Stomach (tissue), 8 donors: ENCODE measurements at regions not wholly inside any gene's neighbourhood (a gene's known extent, or its start where the extent isn't known, plus 50 kb on each side); places are given as distances from the start of the nearest gene placed in this dataset.

Experiments
- DNase-seq, 2 donors: peaks; one replicate each; pipeline versions ENCODE4 v3.0.0 to v3.0.0-alpha.2; 2013 to 2019
- H3K27ac ChIP-seq, 5 donors: fragments of 200-600 bp in 4 of 5; sonication (generic) in 4 of 5; one replicate each; pipeline ENCODE4 v1.5.1; 2013 to 2019; ENCODE audit warnings: mild to moderate bottlenecking in 1 of 5, moderate library complexity in 1 of 5
- H3K27me3 ChIP-seq, 3 donors: fragments of 200-600 bp; sonication (generic); one replicate each; pipeline ENCODE4 v1.5.1; 2017 to 2019; ENCODE audit warnings: mixed run types in 1 of 3
- H3K36me3 ChIP-seq, 4 donors: fragments of 200-600 bp; sonication (generic); 1 replicate in 3 of 4; 2 replicates in 1 of 4; pipeline ENCODE4 v1.5.1; 2016 to 2019
- H3K4me1 ChIP-seq, 4 donors: fragments of 200-600 bp; sonication (generic); one replicate each; pipeline ENCODE4 v1.5.1; 2016 to 2019
- H3K4me3 ChIP-seq, 4 donors: fragments of 200-600 bp; sonication (generic) in 3 of 4; one replicate each; pipeline ENCODE4 v1.5.1; 2016 to 2019; ENCODE audit warnings: mild to moderate bottlenecking in 1 of 4
- H3K9me3 ChIP-seq, 4 donors: fragments of 200-600 bp; sonication (generic); one replicate each; pipeline ENCODE4 v1.5.1; 2016 to 2019
- EP300 ChIP-seq: sonication (generic); formaldehyde crosslinking; IDR thresholded peaks from one replicate; pipeline ENCODE4 v1.6.1; 2017; ENCODE audit warnings: antibody characterized with exemption
- POLR2A ChIP-seq, 4 donors: fragments of 450-650 bp; IDR thresholded peaks; one replicate each; pipeline ENCODE4 v1.6.1; 2016; ENCODE audit warnings: antibody characterized with exemption in 4 of 4, control low read depth in 2 of 4, mild to moderate bottlenecking in 1 of 4, moderate library complexity in 1 of 4
- POLR2AphosphoS5 ChIP-seq, 3 donors: sonication (generic); formaldehyde crosslinking; IDR thresholded peaks; one replicate each; pipeline ENCODE4 v1.6.1; 2016; ENCODE audit warnings: antibody characterized with exemption in 3 of 3
- WGBS, 5 donors: extraction: QIAGEN DNeasy Blood & Tissue Kit in 3 of 5; methylation state at CpG; one replicate each; pipeline versions ENCODE4 v1.1.5 to v1.1.7; 2013 to 2018; 5-methylcytosine and 5-hydroxymethylcytosine counted together
- intact Hi-C: fragments of 100-400 bp; cut with DNase I; formaldehyde crosslinking; loops from one replicate; pipeline ENCODE4 v1.15.1; 2023; ENCODE audit warnings: low total_unique reads
- TF ChIP-seq, protein P1 (sequence below), 7 experiments: fragments of 450-650 bp in 4 of 7; fragments of 200-600 bp in 3 of 7; sonication (generic) in 3 of 7; IDR thresholded peaks; one replicate each; pipeline ENCODE4 v1.5.1; 2016 to 2019; ENCODE audit warnings: antibody characterized with exemption in 7 of 7, control low read depth in 2 of 7, mild to moderate bottlenecking in 1 of 7
- donor health status: healthy with polysubstance abuse.
- donor health status: Bipolar disorder and iron deficiency.
- donor health status: healthy.

- no peak overlapping the region for H3K4me3 ChIP-seq
- WGBS, 5 donors = 71 to 92% (median 86%) methylated on average over 2 of the region's 2 CpGs
- no peak overlapping the region for H3K27ac ChIP-seq
- DNase-seq = no peak
- intact Hi-C loops = no loop called here
- H3K36me3 ChIP-seq = no peaks in the 10 kb centered on the region
- no peaks in the 10 kb centered on the region for H3K27me3 ChIP-seq
- H3K4me1 ChIP-seq = peaks cover 0 to 2% (median 0%) of the 10 kb centered on the region in 4 donors
- TF ChIP-seq EP300 = no peak
- no peak for TF ChIP-seq POLR2AphosphoS5 (IDR thresholded peaks at IDR 0.05)
- no peak for TF ChIP-seq POLR2A (IDR thresholded peaks at IDR 0.05)
- TF ChIP-seq, protein P1, sequence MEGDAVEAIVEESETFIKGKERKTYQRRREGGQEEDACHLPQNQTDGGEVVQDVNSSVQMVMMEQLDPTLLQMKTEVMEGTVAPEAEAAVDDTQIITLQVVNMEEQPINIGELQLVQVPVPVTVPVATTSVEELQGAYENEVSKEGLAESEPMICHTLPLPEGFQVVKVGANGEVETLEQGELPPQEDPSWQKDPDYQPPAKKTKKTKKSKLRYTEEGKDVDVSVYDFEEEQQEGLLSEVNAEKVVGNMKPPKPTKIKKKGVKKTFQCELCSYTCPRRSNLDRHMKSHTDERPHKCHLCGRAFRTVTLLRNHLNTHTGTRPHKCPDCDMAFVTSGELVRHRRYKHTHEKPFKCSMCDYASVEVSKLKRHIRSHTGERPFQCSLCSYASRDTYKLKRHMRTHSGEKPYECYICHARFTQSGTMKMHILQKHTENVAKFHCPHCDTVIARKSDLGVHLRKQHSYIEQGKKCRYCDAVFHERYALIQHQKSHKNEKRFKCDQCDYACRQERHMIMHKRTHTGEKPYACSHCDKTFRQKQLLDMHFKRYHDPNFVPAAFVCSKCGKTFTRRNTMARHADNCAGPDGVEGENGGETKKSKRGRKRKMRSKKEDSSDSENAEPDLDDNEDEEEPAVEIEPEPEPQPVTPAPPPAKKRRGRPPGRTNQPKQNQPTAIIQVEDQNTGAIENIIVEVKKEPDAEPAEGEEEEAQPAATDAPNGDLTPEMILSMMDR (IDR thresholded peaks at IDR 0.05) = no peak
- H3K9me3 ChIP-seq = peaks cover 0 to 8% (median 0%) of the 10 kb centered on the region in 4 donors
These were observed 267.3 kb downstream of the MYCN start for GRCh38 chr2:16207611-16208010.

- H3K4me3 ChIP-seq = no peak overlapping the region
- peaks cover 0 to 4% (median under 1%) of the 10 kb centered on the region in 4 donors for H3K4me1 ChIP-seq
- no peak overlapping the region for H3K27ac ChIP-seq
- no peaks in the 10 kb centered on the region for H3K27me3 ChIP-seq
- intact Hi-C loops = no loop called here
- WGBS, 5 donors = 86 to 97% (median 88%) methylated on average over 3 of the region's 3 CpGs
- no peak for DNase-seq
- TF ChIP-seq EP300 = no peak
- TF ChIP-seq POLR2AphosphoS5 (IDR thresholded peaks at IDR 0.05) = no peak
- TF ChIP-seq POLR2A (IDR thresholded peaks at IDR 0.05) = no peak
- TF ChIP-seq, protein P1 (IDR thresholded peaks at IDR 0.05) = no peak
- H3K36me3 ChIP-seq = no peaks in the 10 kb centered on the region
- peaks cover 0 to 8% (median 0%) of the 10 kb centered on the region in 4 donors for H3K9me3 ChIP-seq
These were observed 266.8 kb downstream of the MYCN start for GRCh38 chr2:16207151-16207550.

DNA sequence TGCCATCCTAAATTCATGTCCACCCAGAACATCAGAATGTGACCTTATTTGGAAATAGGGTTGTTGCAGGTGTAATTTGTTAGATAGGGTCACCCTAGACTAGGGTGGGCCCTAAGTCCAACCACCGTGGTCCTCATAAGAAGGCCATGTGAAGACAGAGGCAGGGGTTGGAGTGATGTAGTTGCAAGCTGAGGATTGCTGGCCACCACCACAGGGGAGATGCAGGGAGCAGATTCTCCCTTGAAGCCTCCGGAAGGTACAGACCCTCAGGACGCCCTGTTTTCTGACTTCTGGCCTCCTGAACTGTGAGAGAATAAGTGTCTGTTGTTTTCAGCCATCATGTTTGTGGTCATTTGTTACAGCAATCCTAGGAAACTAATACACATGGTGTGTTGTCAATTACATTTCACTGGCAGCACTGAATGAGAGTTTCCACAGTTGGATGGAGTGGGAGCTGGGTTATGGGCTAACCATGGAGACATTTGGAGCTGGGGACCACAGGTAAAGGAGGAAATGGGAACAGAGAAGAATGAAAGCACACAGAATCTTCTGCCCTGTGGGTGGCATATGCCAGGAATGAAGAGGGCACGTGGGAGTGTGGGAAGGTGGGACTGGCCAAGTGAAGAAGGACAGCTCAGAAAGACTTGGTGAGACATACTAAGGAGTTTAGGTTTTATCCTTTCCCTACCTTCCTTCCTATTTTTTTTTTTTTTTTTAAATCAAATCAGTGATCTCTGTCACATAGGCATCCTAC lies 266.0 kb downstream of the MYCN start:
- H3K9me3 ChIP-seq = peaks cover 0 to 8% (median 0%) of the 10 kb centered on the region in 4 donors
- H3K4me1 ChIP-seq = peaks cover 0 to 4% (median 2%) of the 10 kb centered on the region in 4 donors
- 79 to 95% (median 93%) methylated on average over 4 of the region's 4 CpGs for WGBS, 5 donors
- TF ChIP-seq, protein P1 (IDR thresholded peaks at IDR 0.05) = no peak
- TF ChIP-seq EP300 = no peak
- no peak for TF ChIP-seq POLR2A (IDR thresholded peaks at IDR 0.05)
- no peak overlapping the region for H3K4me3 ChIP-seq
- DNase-seq = no peak
- H3K36me3 ChIP-seq = no peaks in the 10 kb centered on the region
- intact Hi-C loops = no loop called here
- no peak overlapping the region for H3K27ac ChIP-seq
- no peaks in the 10 kb centered on the region for H3K27me3 ChIP-seq

DNA sequence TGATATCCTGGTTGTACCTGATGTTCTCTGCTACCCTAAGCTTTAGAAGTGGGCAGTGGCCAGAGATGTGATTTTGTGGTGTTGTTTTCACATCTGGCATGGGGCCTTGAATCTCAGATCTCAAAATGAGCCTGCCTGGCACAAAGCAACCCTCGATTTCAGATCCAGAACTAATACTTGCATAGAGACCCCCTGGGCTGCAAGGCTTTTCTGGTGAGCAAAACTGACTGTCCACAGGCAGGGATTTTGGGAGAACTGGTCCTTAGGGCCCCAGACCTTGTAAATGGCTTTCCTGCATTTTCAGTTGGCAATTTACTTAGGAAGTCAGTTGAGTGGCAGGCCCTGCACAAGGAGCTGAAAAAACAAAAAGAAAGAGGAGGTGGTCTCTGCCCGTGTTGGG lies 265.3 kb downstream of the MYCN start:
- no peak for DNase-seq
- H3K4me3 ChIP-seq = no peak overlapping the region
- peaks cover 0 to 8% (median 0%) of the 10 kb centered on the region in 4 donors for H3K9me3 ChIP-seq
- TF ChIP-seq, protein P1 (IDR thresholded peaks at IDR 0.05) = no peak
- TF ChIP-seq POLR2A (IDR thresholded peaks at IDR 0.05) (no peak), POLR2AphosphoS5 (IDR thresholded peaks at IDR 0.05) (no peak), EP300 (no peak)
- 77 to 87% (median 82%) methylated on average over 2 of the region's 2 CpGs for WGBS, 5 donors
- H3K27ac ChIP-seq = no peak overlapping the region
- H3K4me1 ChIP-seq = peaks cover 0 to 4% (median 2%) of the 10 kb centered on the region in 4 donors
- no peaks in the 10 kb centered on the region for H3K27me3 ChIP-seq
- H3K36me3 ChIP-seq = no peaks in the 10 kb centered on the region
- intact Hi-C loops = no loop called here
